ENCODE measurements at regions not wholly inside any gene's neighbourhood (a gene's known extent, or its start where the extent isn't known, plus 50 kb on each side); places are given as distances from the start of the nearest gene placed in this dataset.
"Not testable (repeated sequence)": the region's sequence is repeated elsewhere in the genome, so short reads cannot be mapped to it uniquely, and the experiment has no call there.

DNA sequence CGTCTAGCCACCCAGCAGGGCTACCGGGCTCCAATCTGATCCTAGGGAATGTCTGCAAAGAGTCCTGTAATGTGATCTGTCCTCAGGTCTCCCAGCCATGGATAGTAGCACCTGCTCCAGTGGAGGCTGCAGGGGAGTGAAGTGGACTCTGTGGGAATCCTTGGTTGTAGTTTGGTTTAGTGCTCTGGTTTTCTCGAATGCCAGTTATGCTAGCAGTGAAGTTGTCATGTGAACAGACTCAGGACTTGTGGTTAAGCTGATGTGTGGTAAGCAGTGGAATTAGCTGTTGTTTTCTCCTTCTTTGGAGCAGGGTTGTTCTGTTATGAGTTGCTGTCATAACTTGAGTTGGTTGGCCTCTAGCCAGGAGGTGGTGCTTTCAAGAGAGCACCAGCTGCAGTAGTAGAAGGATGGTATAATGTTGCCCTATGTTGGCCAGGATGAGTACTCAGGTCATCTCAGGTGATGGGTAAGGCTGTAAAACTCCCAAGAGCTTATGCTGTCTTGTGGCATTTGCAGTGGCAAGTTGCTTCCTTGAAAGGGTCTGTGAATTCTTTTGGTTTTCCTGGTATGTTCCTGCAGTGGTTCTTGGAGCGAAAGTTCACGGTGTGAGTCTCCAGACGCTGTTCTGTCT is 390.2 kb downstream of the UTRN start:
- Histone ChIP-seq H3K4me1 (peaks cover 18% of the 10 kb centered on the region), H3K36me3 (no peaks in the 10 kb centered on the region), H3K9me3 (peaks cover 10% of the 10 kb centered on the region), H3K27me3 (no peaks in the 10 kb centered on the region), H3K27ac (no peak overlapping the region), H3K4me3 (no peak overlapping the region)
- no peak for DNase-seq (ENCODE audit: low spot score in 2 of 2)
- 73% methylated on average over 6 of the region's 6 CpGs for WGBS
- TF ChIP-seq EP300 (IDR thresholded peaks at IDR 0.05) = no peak
- no peak for TF ChIP-seq POLR2A (IDR thresholded peaks at IDR 0.05)
- no peak for TF ChIP-seq POLR2AphosphoS5 (IDR thresholded peaks at IDR 0.05)
- TF ChIP-seq, protein P1, sequence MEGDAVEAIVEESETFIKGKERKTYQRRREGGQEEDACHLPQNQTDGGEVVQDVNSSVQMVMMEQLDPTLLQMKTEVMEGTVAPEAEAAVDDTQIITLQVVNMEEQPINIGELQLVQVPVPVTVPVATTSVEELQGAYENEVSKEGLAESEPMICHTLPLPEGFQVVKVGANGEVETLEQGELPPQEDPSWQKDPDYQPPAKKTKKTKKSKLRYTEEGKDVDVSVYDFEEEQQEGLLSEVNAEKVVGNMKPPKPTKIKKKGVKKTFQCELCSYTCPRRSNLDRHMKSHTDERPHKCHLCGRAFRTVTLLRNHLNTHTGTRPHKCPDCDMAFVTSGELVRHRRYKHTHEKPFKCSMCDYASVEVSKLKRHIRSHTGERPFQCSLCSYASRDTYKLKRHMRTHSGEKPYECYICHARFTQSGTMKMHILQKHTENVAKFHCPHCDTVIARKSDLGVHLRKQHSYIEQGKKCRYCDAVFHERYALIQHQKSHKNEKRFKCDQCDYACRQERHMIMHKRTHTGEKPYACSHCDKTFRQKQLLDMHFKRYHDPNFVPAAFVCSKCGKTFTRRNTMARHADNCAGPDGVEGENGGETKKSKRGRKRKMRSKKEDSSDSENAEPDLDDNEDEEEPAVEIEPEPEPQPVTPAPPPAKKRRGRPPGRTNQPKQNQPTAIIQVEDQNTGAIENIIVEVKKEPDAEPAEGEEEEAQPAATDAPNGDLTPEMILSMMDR (IDR thresholded peaks at IDR 0.05) = no peak

DNA sequence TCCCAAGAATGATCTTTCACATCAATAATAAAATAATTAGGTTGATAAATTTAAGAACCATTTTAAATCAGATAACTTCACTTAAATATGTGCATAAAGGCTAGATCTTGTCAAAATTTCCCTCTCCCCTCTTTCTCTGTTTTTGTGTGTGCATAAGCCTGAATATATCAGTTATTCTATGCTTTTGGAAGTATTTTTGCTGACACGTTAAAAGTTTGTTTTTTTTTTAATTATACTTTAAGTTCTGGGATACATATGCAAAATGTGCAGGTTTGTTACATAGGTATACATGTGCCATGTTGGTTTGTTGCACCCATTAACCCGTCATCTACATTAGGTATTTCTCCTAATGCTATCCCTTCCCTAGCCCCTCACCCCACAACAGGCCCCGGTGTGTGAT is 391.2 kb downstream of the UTRN start:
- not testable (repeated sequence) for H3K36me3 ChIP-seq; DNase-seq (ENCODE audit: low spot score in 2 of 2); H3K4me3 ChIP-seq; H3K27me3 ChIP-seq; H3K27ac ChIP-seq
- 95% methylated on average over 3 of the region's 3 CpGs for WGBS
- Histone ChIP-seq H3K4me1 (peaks cover 18% of the 10 kb centered on the region), H3K9me3 (peaks cover 10% of the 10 kb centered on the region)

DNA sequence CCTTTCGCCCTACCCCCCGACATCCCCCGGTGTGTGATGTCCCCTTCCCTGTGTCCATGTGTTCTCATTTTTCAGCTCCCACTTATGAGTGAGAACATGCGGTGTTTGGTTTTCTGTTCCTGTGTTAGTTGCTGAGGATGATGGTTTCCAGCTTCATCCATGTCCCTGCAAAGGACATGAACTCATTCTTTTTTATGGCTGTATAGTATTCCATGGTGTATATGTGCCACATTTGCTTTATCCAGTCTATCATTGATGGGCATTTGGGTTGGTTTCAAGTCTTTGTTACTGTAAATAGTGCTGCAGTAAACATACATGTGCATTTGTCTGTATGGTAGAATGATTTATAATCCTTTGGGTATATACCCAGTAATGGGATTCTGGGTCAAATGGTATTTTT is 392.1 kb downstream of the UTRN start:
- peaks cover 18% of the 10 kb centered on the region for H3K4me1 ChIP-seq
- not testable (repeated sequence) for H3K4me3 ChIP-seq; H3K36me3 ChIP-seq; DNase-seq (ENCODE audit: low spot score in 2 of 2); H3K9me3 ChIP-seq; H3K27ac ChIP-seq; H3K27me3 ChIP-seq
- WGBS = 99% methylated on average over 4 of the region's 4 CpGs

DNA sequence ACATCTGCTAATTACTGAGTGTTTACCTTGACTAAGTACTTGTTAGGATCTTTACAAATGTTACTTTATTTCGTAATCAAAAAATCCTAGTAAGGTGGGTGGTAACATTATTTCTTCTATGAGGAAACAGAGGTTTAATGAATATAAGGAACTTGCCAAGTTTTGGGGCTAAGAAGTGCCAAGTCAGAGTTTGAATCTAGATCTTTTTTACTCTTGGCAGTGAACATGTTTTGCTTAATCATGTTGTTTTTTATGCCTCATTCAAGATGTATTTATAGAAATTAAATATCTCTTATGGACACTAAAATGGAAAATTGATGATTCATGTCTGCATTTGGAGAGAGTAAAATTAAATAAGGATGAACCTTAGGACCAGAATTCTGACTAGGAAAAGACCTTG is 393.7 kb downstream of the UTRN start:
- peaks cover 18% of the 10 kb centered on the region for H3K4me1 ChIP-seq
- H3K4me3 ChIP-seq = no peak overlapping the region
- DNase-seq (ENCODE audit: low spot score in 2 of 2) = no peak
- no peaks in the 10 kb centered on the region for H3K27me3 ChIP-seq
- no peak for TF ChIP-seq EP300 (IDR thresholded peaks at IDR 0.05)
- TF ChIP-seq POLR2AphosphoS5 (IDR thresholded peaks at IDR 0.05) = no peak
- TF ChIP-seq POLR2A (IDR thresholded peaks at IDR 0.05) = no peak
- no peak overlapping the region for H3K27ac ChIP-seq
- peaks cover 6% of the 10 kb centered on the region for H3K9me3 ChIP-seq
- 20% methylated on average over 1 of the region's 1 CpG for WGBS
- peaks cover 2% of the 10 kb centered on the region for H3K36me3 ChIP-seq

DNA sequence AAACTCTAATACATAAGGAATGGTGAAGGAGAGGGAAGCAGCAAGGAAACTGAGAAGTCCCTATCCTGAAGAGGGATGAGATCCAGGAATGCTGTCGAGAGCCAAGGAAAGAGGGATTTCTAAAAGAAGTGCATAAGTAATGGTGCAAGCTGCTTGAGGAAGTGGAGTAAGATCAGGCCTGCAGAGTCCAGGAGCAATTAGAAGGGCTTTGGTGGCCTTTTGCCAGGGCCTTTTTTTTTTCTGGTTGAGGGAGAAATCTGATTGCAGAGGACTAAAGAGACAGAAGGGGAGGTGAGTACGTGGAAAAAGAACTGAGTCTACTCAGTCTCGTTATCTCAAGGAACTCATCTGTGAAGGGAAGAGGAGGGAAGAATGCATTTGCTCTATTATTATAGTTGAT is 396.2 kb downstream of the UTRN start:
- Histone ChIP-seq H3K4me1 (peaks cover 13% of the 10 kb centered on the region), H3K9me3 (no peaks in the 10 kb centered on the region), H3K27ac (no peak overlapping the region), H3K4me3 (no peak overlapping the region), H3K27me3 (no peaks in the 10 kb centered on the region), H3K36me3 (peaks cover 2% of the 10 kb centered on the region)
- TF ChIP-seq POLR2AphosphoS5 (IDR thresholded peaks at IDR 0.05) (no peak), EP300 (IDR thresholded peaks at IDR 0.05) (no peak), POLR2A (IDR thresholded peaks at IDR 0.05) (no peak)
- TF ChIP-seq, protein P1 (IDR thresholded peaks at IDR 0.05) = no peak
- 81% methylated on average over 3 of the region's 3 CpGs for WGBS
- DNase-seq (ENCODE audit: low spot score in 2 of 2) = no peak

DNA sequence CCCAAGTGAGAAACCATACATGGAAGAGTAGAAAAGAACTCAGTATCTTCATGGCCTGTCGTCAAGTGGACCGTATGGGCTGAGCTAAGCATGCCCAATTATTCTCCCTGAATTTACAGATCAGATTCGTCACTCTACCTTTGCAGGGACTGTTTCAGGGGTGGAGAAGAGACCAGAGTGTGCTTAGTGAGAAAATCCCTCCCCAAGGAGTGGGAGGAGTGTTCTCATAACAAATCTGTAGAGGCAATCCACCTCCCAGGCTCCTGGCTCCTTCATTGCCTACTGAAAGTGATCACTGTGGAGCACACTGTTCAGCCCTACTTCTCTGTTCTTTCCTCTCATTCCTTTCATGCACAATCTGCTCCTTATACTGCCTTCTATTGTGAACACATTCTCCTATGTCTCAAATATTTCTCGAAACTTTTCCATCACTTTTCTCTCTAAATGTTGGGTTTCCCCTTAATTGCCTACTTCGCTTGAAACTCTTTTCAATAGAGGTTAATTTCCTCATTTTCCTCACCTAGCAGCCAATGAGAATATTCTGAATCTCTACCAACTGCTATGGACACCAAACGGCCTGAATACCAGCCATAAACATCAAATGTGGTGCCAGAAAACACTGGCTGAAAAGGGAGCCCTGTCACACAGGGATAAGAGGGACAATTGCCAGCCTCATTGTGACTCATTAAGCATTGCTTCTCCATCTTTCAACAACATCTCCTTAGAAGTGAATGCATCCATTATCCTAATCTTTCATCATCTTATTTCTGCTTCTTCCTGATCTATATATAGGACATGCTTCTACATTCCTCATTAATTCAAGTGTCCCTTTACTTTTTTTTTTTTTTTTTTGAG is 398.3 kb downstream of the UTRN start:
- H3K9me3 ChIP-seq = no peaks in the 10 kb centered on the region
- no peaks in the 10 kb centered on the region for H3K27me3 ChIP-seq
- peaks cover 2% of the 10 kb centered on the region for H3K36me3 ChIP-seq
- H3K27ac ChIP-seq = no peak overlapping the region
- no peak for TF ChIP-seq POLR2AphosphoS5 (IDR thresholded peaks at IDR 0.05)
- no peak for DNase-seq (ENCODE audit: low spot score in 2 of 2)
- H3K4me1 ChIP-seq = peaks cover 13% of the 10 kb centered on the region
- H3K4me3 ChIP-seq = no peak overlapping the region
- 72% methylated on average over 6 of the region's 6 CpGs for WGBS

DNA sequence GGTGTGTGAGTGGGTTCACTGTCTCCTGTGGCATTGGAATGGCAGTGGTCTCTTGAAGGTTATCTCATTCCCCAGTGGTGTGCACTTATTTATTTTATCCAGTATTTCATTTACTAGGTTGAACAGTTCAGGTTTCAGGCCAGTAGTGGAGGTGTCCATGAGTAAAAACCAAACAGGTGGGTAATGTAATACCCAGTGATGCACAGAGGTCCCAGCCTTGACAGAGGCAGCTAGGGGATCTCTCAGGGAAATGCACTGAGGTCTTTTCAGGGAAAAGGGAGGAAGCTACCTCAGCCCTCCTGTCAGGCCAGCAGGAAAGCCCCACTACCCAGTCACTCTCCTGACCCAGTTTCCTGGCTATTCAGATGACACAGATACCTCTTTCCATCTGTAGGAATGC is 403.6 kb downstream of the UTRN start:
- TF ChIP-seq EP300 (IDR thresholded peaks at IDR 0.05) = no peak
- peaks cover 9% of the 10 kb centered on the region for H3K36me3 ChIP-seq
- no peak overlapping the region for H3K4me3 ChIP-seq
- no peak overlapping the region for H3K27ac ChIP-seq
- H3K27me3 ChIP-seq = no peaks in the 10 kb centered on the region
- no peaks in the 10 kb centered on the region for H3K9me3 ChIP-seq
- DNase-seq (ENCODE audit: low spot score in 2 of 2) = no peak
- H3K4me1 ChIP-seq = no peaks in the 10 kb centered on the region

Measured in suprapubic skin (tissue), 4 donors.